Suppressor macrophage (primary cell): ENCODE measurements at regions not wholly inside any gene's neighbourhood (a gene's known extent, or its start where the extent isn't known, plus 50 kb on each side); places are given as distances from the start of the nearest gene placed in this dataset.
"Not testable (repeated sequence)": the region's sequence is repeated elsewhere in the genome, so short reads cannot be mapped to it uniquely, and the experiment has no call there.

Experiments used
- DNase-seq, 4 experiments: peaks; one replicate each; pipeline ENCODE4 v3.0.0-alpha.2; 2020 to 2022

DNA sequence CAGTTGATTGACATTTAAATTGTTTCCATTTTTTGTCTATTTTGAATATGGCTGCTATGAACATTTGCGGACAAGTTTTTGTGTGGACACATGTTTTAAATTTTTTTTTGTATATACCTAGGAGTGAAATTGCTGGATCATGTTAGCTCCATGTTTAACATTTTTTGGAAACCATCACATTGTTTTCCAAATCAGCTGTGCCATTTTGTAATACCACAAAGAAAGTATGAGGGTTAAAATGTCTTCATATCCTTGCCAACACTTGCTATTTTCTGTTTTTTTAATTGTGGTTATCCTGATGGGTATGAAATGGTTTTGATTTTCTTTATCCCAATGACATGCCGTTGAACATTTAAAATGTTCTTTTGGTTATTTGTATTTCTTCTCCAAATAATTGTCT is 52.1 kb downstream of the CARTPT start:
- no peak for DNase-seq

- peak in 2 of 4 experiments; percentile 20 to 21 for DNase-seq
Measured at GRCh38 chr5:71778678-71779276, 59.7 kb downstream of the CARTPT start.

DNA sequence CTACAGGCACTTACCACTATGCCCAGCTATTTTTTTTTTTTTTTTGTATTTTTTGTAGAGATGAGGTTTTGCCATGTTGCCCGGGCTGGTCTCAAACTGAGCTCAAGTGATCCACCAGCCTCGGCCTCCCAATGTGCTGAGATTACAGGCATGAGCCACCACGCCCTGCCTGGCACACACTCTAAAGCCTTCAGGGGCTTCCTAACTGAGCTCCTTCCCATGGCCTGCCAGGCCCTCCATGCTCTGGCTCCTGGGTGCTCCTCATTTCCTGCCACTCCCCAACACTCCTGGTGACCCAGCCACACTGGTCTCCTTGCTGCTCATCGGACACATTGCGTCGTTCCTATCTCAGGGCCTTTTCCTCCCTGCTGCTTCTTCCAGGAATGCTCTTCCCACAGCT is 61.5 kb downstream of the CARTPT start:
- DNase-seq = no peak

DNA sequence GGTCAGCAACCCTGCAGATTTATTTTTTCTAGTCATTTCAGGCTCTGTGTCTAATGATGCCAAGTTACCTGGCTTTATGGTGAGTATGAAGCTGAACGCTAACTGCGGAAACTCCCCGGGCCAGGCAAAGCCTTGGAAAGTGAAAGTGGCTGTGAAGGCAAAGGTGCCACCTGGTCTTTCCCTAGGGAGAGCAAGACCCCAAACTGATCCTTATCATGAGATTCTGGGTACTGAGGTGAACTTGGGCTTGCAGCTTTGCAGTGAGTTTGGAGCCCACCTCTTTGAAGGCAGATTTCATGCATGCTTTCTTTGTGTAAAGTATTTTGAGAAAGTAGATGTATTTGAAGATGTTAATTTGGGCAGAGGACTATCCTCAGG is 63.3 kb downstream of the CARTPT start:
- no peak for DNase-seq

DNA sequence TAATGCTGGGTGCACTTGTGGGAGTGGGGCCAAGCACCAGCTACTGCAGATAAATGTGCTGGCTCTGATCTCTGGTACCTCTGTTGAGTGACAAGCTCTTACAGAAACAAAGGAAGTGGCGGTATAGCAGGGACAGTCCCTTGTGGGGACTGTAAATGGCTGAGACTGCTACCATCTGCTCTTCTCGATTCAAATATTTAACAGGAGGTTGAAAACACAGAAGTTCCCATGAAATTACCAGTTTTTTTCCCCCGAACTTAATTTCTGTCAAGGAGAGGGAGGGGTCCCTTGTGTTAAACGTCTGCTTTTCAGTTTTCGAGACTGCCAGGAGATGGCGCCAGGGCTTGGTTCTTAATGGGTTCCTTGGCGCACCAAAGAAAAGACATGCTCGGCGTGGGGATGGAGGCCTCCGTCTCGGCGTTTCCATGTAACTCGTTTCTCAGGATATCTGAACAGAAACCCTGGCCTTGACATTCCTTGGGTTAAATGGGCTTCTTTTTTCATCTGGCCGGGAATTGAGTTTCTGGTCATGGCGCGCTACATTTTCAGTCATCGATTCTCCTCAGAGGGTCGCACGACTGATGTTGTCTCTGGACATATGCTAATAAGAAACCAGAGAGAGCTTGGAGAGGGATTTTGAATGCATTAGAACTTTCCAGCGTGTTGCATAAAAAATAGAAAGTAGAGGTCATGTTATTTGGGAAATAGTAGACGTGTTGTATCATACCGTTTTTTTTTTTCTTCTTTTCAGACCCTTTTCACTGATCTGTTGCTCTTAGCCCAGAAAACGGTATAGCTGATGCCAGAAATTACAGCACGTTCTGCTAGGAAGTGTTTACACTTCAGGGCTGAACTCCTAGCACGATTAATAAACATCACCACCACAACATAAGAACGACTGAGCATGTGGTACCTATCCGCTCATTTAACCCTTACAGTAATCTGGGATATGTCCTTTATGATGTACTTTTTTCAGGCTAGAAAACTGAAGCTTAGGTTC is 64.0 kb downstream of the CARTPT start:
- DNase-seq = peak; percentile 55 to 68 (median 60)

DNA sequence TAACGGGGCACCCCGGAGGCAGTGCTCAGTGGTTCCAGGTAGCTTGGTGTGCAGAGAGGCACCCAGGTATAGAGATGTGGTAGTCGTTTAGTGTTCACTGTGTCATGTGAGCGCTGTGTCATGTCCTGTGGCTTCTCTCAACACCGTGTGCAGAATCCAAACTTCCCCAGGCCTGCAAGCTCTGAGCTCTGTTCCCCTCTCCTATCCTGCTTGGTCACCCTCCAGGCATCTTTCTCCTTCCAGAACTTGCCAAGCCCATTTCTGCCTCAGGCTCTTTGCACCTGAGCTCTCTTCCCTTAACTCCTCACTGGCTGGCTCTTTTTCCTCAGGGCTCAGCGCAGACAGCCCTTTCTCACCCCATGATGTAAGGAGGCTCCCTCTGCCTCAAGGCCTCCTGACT is 64.8 kb downstream of the CARTPT start:
- no peak for DNase-seq

GRCh38 chr5:71786337-71787055 is 67.4 kb downstream of the CARTPT start:
- DNase-seq = no peak

DNA sequence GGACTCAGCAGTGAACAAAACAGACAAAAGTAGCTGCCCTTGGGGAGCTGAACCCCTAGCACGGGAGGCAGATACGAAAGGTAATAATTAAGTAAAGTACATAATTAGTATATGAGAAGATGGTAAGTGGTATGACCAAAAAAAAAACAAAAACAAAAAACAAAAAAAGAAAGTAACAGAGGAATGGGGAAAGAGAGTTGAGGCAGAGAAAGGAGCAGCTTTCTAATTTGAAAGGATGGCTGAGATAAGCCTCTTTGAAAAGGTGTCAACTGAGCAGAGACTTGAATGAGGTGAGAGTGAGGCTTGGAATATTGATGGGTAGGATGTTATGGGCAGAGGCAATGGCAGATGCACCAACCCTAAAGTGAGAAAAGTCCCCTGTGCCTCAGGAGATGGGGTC is 69.7 kb downstream of the CARTPT start:
- DNase-seq = no peak

DNA sequence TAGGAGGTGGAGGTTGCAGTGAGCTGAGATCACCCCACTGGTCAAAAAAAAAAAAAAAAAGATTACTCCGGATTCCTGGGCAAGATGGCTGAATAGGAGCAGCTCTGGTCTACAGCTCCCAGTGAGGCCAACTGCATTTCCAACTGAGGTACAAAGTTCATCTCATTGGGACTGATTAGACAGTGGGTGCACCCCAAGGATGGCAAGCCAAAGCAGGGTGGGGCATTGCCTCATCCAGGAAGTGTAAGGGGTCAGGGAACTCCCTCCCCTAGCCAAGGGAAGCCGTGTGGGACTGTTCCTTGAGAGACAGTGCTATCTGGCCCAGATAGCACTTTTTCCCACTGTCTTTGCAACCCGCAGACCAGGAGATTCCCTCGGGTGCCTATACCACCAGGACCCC is 70.7 kb downstream of the CARTPT start:
- no peak for DNase-seq

DNA sequence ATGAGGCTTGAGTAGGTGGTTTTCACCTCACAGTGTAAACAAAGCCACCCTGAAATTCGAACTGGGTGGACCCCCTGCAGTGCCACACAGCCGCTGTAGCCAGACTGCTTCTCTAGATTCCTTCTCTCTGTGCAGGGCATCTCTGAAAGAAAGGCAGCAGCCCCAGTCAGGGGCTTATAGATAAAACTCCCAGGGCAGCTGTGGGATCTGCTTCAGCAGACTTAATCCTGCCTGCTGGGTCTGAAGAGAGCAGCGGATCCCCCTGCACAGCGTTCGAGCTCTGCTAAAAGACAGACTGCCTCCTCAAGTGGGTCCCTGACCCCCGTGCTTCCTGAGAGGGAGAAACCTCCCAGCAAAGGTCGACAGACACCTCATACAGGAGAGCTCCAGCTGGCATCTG is 71.4 kb downstream of the CARTPT start:
- DNase-seq = no peak

DNA sequence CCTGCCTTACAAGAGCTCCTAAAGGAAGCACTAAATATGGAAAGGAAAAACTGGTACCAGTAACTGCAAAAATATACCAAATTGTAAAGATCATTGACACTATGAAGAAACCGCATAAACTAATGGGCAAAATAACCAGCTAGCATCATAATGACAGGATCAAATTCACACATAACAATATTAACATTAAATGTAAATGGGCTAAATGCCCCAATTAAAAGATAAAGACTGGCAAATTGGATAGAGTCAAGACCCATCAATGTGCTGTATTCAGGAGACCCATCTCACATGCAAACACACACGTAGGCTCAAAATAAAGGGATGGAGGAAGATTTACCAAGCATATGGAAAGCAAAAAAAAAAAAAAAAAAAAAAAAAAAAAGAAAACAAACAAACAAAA is 73.0 kb downstream of the CARTPT start:
- not testable (repeated sequence) for DNase-seq

GRCh38 chr5:71794061-71794695 is 75.1 kb downstream of the CARTPT start:
- no peak for DNase-seq

GRCh38 chr5:71802673-71803072 is 83.6 kb downstream of the CARTPT start:
- DNase-seq = no peak

DNA sequence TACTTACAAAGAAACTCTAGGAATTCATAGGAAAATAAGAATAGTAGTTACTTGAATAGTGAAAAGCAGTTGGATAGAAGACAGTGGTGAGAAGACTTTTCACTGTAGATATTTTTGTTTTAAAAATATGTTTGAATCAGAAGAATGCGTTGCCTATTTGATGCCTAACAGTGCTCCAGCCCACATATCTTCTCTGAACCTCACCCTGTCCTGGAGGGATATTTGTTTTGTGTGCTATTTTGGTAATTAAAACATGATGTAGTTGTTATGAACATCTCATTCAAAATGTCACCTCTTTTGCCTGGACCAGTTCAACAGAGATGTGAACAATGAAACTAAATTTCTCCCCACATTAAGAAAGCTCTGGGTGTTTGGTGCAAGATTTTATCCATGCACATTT is 87.6 kb downstream of the CARTPT start:
- no peak for DNase-seq

DNA sequence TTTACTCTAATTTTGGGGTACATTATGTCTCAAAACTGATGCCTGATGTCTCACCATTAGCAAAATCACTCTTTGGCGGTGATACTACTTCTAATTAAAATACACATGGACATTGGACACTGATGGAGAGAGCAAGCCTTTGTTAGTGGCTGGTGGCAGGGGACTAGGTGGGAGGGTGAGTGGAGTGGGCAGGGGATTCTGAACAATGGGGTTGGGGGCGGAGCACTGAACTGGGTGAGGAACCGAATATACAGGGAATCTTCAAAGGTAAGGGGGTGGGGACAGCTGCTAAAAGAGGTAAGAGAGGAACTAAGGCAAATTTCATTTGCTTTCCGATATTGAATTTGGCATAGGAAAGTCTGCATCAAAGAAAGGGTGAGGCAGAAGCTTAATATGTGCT is 88.8 kb downstream of the CARTPT start:
- no peak for DNase-seq

DNA sequence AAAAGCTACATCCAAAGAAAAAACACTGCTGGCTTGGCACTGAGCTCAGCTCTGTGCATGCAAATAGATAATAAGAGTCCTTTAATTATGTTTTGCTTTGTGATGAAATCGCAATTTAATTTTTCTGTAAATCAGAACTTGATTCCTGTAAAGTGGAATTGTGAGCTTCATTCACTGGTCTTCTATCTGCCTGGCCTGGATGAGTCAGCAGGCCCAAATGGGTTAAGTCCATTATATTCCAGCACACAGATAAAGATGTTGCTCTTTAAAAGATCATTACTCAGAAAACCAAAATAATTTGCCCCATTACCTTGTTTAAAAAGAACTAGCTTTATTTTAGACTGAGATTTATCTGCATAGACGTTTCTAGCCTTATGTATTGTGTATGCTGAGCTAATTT is 90.4 kb downstream of the CARTPT start:
- DNase-seq = no peak

- no peak for DNase-seq
Measured at GRCh38 chr5:71810023-71810422, 90.9 kb downstream of the CARTPT start.

- no peak for DNase-seq
Measured at GRCh38 chr5:71810471-71811195, 91.6 kb downstream of the CARTPT start.

DNA sequence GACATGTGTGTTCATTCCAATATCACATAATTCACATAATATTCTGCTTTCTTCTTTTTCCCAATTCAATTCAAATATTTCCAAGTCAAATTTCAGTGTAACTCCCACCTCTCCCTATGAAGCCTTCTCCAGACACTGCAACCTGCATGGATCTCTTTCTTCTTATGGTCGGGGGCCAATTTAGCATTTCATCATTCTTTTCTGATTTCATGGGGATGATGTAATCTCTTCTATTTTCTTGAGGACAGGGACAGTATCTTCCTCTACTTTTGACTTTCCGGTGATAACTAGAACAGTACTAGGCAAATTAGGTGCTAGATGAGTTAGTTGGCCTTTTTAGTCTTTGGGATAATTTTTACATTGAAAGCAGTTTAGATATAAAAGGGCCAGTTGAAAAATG is 92.7 kb downstream of the CARTPT start:
- DNase-seq = no peak

GRCh38 chr5:71816307-71816706 is 97.2 kb downstream of the CARTPT start:
- DNase-seq = no peak

- no peak for DNase-seq
Measured at GRCh38 chr5:71817891-71818290, 98.8 kb downstream of the CARTPT start.

DNA sequence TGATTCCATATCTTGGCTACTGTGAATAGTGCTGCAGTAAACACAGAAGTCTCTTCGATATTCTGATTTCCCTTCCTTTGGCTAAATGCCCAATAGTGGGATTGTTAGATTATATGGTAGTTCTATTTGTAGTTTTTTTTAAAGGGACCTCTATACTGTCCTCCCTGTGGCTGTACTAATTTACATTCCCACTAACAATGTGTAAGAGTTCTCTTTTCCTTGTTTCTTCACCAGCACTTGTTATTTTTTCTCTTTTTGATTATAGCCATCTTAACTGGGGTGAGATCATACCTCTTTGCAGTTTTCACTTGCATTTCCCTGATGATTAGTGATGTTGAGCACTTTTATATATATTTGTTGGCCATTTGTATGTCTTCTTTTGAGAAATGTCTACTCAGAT is 102.0 kb downstream of the CARTPT start:
- no peak for DNase-seq
